ENCODE measurements at regions not wholly inside any gene's neighbourhood (a gene's known extent, or its start where the extent isn't known, plus 50 kb on each side); places are given as distances from the start of the nearest gene placed in this dataset.

- TF ChIP-seq EP300 (IDR thresholded peaks at IDR 0.05; ENCODE audit: low read depth): no peak
- TF ChIP-seq POLR2A (IDR thresholded peaks at IDR 0.05): no peak
- TF ChIP-seq CTCF (IDR thresholded peaks at IDR 0.05): no peak
Measured at GRCh38 chr16:6961704-6962103, 370.9 kb upstream of the RBFOX1 start.

Data from transverse colon (tissue), 3 donors.